Liver (tissue), 7 donors: ENCODE measurements at regions not wholly inside any gene's neighbourhood (a gene's known extent, or its start where the extent isn't known, plus 50 kb on each side); places are given as distances from the start of the nearest gene placed in this dataset.
"Not testable (repeated sequence)": the region's sequence is repeated elsewhere in the genome, so short reads cannot be mapped to it uniquely, and the experiment has no call there.

Experiments
- DNase-seq: peaks from one replicate; pipeline ENCODE4 v3.0.0-alpha.2; 2017; ENCODE audit warnings: low spot score
- H3K27ac ChIP-seq, 2 donors: one replicate each; pipeline ENCODE4 v1.7.0; 2013; ENCODE audit warnings: inconsistent platforms in 2 of 2, low read length in 2 of 2, control low read depth in 1 of 2, low read depth in 1 of 2, mild to moderate bottlenecking in 1 of 2
- H3K27me3 ChIP-seq, 4 donors: one replicate each; pipeline versions ENCODE4 v1.6.1 to v1.7.0; 2013; ENCODE audit warnings: low read length in 3 of 4, inconsistent platforms in 1 of 4, mild to moderate bottlenecking in 1 of 4, moderate library complexity in 1 of 4; ENCODE audit not compliant: control insufficient read depth in 4 of 4, insufficient read depth in 4 of 4
- H3K36me3 ChIP-seq, 4 donors: one replicate each; pipeline versions ENCODE4 v1.6.1 to v1.7.0; 2013; ENCODE audit warnings: low read length in 3 of 4, mild to moderate bottlenecking in 3 of 4, low read depth in 1 of 4, moderate library complexity in 1 of 4; ENCODE audit not compliant: control insufficient read depth in 4 of 4, insufficient read depth in 3 of 4
- H3K4me1 ChIP-seq, 4 donors: one replicate each; pipeline versions ENCODE4 v1.6.1 to v1.7.0; 2013; ENCODE audit warnings: low read length in 3 of 4, mild to moderate bottlenecking in 3 of 4, moderate library complexity in 1 of 4; ENCODE audit not compliant: control insufficient read depth in 4 of 4, insufficient read depth in 4 of 4
- H3K4me3 ChIP-seq, 3 donors: one replicate each; pipeline versions ENCODE4 v1.6.1 to v1.7.0; 2013; ENCODE audit warnings: low read length in 3 of 3, control low read depth in 1 of 3, low read depth in 1 of 3, mild to moderate bottlenecking in 1 of 3
- H3K9ac ChIP-seq, 2 donors: one replicate each; pipeline ENCODE4 v1.7.0; 2013; ENCODE audit warnings: low read length in 2 of 2, mild to moderate bottlenecking in 2 of 2, moderate library complexity in 2 of 2, control low read depth in 1 of 2, low read depth in 1 of 2
- H3K9me3 ChIP-seq, 4 donors: one replicate each; pipeline versions ENCODE4 v1.6.1 to v1.7.0; 2013; ENCODE audit warnings: low read length in 3 of 4; ENCODE audit not compliant: control insufficient read depth in 4 of 4
- ATF3 ChIP-seq: IDR thresholded peaks from 2 replicates; pipeline ENCODE4 v1.6.1; 2016; ENCODE audit warnings: antibody characterized with exemption
- EGR1 ChIP-seq, 2 donors: IDR thresholded peaks; 2 replicates each; pipeline ENCODE4 v1.6.1; 2016 to 2018; ENCODE audit warnings: antibody characterized with exemption in 2 of 2, low read depth in 2 of 2
- FOXA1 ChIP-seq: IDR thresholded peaks from 2 replicates; pipeline ENCODE4 v1.6.1; 2016; ENCODE audit warnings: antibody characterized with exemption
- GABPA ChIP-seq, 2 donors: IDR thresholded peaks in 1 of 2; conservative IDR thresholded peaks in 1 of 2; 2 replicates each; pipeline ENCODE4 v1.6.1; 2016; ENCODE audit warnings: antibody characterized with exemption in 2 of 2, mild to moderate bottlenecking in 1 of 2, moderate library complexity in 1 of 2
- HNF4A ChIP-seq, 2 donors: conservative IDR thresholded peaks; 2 replicates each; pipeline ENCODE4 v1.6.1; 2016; ENCODE audit warnings: antibody characterized with exemption in 2 of 2, mild to moderate bottlenecking in 2 of 2
- MAX ChIP-seq: IDR thresholded peaks from 2 replicates; pipeline ENCODE4 v1.6.1; 2016; ENCODE audit warnings: antibody characterized with exemption
- NR2F2 ChIP-seq: IDR thresholded peaks from 2 replicates; pipeline ENCODE4 v1.6.1; 2016; ENCODE audit warnings: antibody characterized with exemption
- RAD21 ChIP-seq, 2 donors: IDR thresholded peaks; 2 replicates each; pipeline ENCODE4 v1.6.1; 2016; ENCODE audit warnings: antibody characterized with exemption in 2 of 2, mild to moderate bottlenecking in 2 of 2
- REST ChIP-seq: IDR thresholded peaks from 2 replicates; pipeline ENCODE4 v1.6.1; 2016; ENCODE audit warnings: antibody characterized with exemption, mild to moderate bottlenecking
- SP1 ChIP-seq: IDR thresholded peaks from 2 replicates; pipeline ENCODE4 v1.6.1; 2018; ENCODE audit warnings: antibody characterized with exemption, mild to moderate bottlenecking
- TAF1 ChIP-seq: conservative IDR thresholded peaks from 2 replicates; pipeline ENCODE4 v1.6.1; 2016; ENCODE audit warnings: antibody characterized with exemption, mild to moderate bottlenecking
- WGBS: extraction: QIAGEN DNeasy Blood & Tissue Kit; methylation state at CpG from one replicate; pipeline ENCODE4 v1.1.7; 2013; 5-methylcytosine and 5-hydroxymethylcytosine counted together
- donor health status: healthy.
- donor health status: healthy.
- donor health status: healthy.
- donor health status: healthy.

GRCh38 chr1:191432817-191433216 lies 725.4 kb upstream of the RGS18 start:
- no peak overlapping the region for H3K27ac ChIP-seq
- peaks cover 0 to 2% (median 0%) of the 10 kb centered on the region in 4 donors for H3K27me3 ChIP-seq
- WGBS, result 69% methylated on average over 3 of the region's 3 CpGs
- no peak for TF ChIP-seq FOXA1
- TF ChIP-seq ATF3, result no peak
- no peak for TF ChIP-seq REST
- no peak for TF ChIP-seq GABPA (IDR thresholded peaks at IDR 0.05 in 1 of 2, conservative IDR thresholded peaks at IDR 0.05 in 1 of 2)
- no peaks in the 10 kb centered on the region for H3K4me1 ChIP-seq
- no peak for DNase-seq
- no peaks in the 10 kb centered on the region for H3K36me3 ChIP-seq
- no peak overlapping the region for H3K9ac ChIP-seq
- peaks cover 0 to 5% (median under 1%) of the 10 kb centered on the region in 4 donors for H3K9me3 ChIP-seq
- H3K4me3 ChIP-seq, result no peak overlapping the region

- H3K36me3 ChIP-seq, result no peaks in the 10 kb centered on the region
- H3K9me3 ChIP-seq, result no peaks in the 10 kb centered on the region
- peaks cover 0 to 2% (median 0%) of the 10 kb centered on the region in 4 donors for H3K27me3 ChIP-seq
- TF ChIP-seq SP1 (no peak), MAX (no peak), EGR1 (IDR thresholded peaks at IDR 0.05; ENCODE audit: low read depth in 2 of 2) (no peak), NR2F2 (no peak), TAF1 (no peak), RAD21 (IDR thresholded peaks at IDR 0.05) (no peak), HNF4A (conservative IDR thresholded peaks at IDR 0.05) (no peak), REST (no peak)
- H3K27ac ChIP-seq, result no peak overlapping the region
- 48% methylated on average over 1 of the region's 1 CpG for WGBS
- no peak overlapping the region for H3K9ac ChIP-seq
- no peaks in the 10 kb centered on the region for H3K4me1 ChIP-seq
- DNase-seq, result no peak
- no peak overlapping the region for H3K4me3 ChIP-seq
These were observed 719.3 kb upstream of the RGS18 start for GRCh38 chr1:191438979-191439378.

GRCh38 chr1:191448279-191448678 lies 710.0 kb upstream of the RGS18 start:
- not testable (repeated sequence) for H3K9me3 ChIP-seq, H3K27me3 ChIP-seq, DNase-seq, H3K4me3 ChIP-seq, H3K4me1 ChIP-seq, H3K9ac ChIP-seq, H3K27ac ChIP-seq, H3K36me3 ChIP-seq
- 85% methylated on average over 9 of the region's 9 CpGs for WGBS
